HL-60 (cell line): ENCODE measurements at regions not wholly inside any gene's neighbourhood (a gene's known extent, or its start where the extent isn't known, plus 50 kb on each side); places are given as distances from the start of the nearest gene placed in this dataset.
"Not testable (repeated sequence)": the region's sequence is repeated elsewhere in the genome, so short reads cannot be mapped to it uniquely, and the experiment has no call there.

ENCODE experiments used
- DNase-seq, 2 experiments: peaks; one replicate each; pipeline ENCODE4 v3.0.0-alpha.2; 2010 to 2020; ENCODE audit warnings: low read depth in 1 of 2, low spot score in 1 of 2
- H3K27ac ChIP-seq: fragments of 250-450 bp; sonication (Bioruptor Pico); replicated peaks from 2 replicates; pipeline ENCODE4 v1.5.1; 2020; ENCODE audit warnings: mild to moderate bottlenecking, moderate library complexity
- H3K27me3 ChIP-seq: fragments of 250-450 bp; sonication (Bioruptor Pico); 2 replicates; pipeline ENCODE4 v1.5.1; 2021; ENCODE audit warnings: mild to moderate bottlenecking, moderate library complexity; ENCODE audit not compliant: insufficient read depth, poor library complexity, severe bottlenecking
- H3K4me3 ChIP-seq: replicated peaks from 2 replicates; pipeline ENCODE4 v1.5.1; 2011; ENCODE audit warnings: mild to moderate bottlenecking, control low read depth, low read length; ENCODE audit not compliant: insufficient read depth
- GABPA ChIP-seq: IDR thresholded peaks from 2 replicates; pipeline ENCODE4 v1.6.1; 2012; ENCODE audit warnings: low read depth
- POLR2AphosphoS5 ChIP-seq: IDR thresholded peaks from 2 replicates; pipeline ENCODE4 v1.6.1; 2012; ENCODE audit warnings: low read depth
- SPI1 ChIP-seq: IDR thresholded peaks from 2 replicates; pipeline ENCODE4 v1.6.1; 2012; ENCODE audit warnings: low read depth, mild to moderate bottlenecking, borderline replicate concordance
- TF ChIP-seq, protein P1 (sequence below): IDR thresholded peaks from one replicate; pipeline ENCODE4 v1.5.1; 2011; ENCODE audit warnings: low read length, control low read depth, inconsistent platforms; ENCODE audit not compliant: insufficient read depth
- TF ChIP-seq, protein P2 (sequence below): IDR thresholded peaks from 2 replicates; pipeline ENCODE4 v1.6.1; 2012; ENCODE audit warnings: low read depth; ENCODE audit not compliant: insufficient replicate concordance

DNA sequence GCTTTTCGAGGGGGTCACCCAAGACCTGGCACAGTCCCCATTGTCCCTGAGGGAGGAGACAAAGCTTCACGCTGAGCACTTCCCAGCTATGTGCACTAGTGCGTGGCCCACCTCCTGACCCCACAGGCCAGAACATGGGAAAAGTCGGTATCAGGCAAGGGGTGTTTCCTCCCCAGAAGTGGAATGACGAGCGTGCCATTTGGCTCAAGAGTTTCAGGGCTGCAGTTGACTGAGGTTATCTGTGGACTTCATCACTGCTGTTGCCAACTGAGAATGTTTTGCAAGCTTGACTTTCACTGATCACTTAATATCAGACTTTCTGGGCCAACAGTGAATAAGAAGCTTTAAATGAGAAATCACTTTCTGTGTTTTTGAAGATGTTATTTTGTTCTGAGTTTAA lies 137.0 kb upstream of the AFDN start:
- Histone ChIP-seq H3K4me3 (no peak overlapping the region), H3K27ac (no peak overlapping the region), H3K27me3 (no peaks in the 10 kb centered on the region)
- TF ChIP-seq POLR2AphosphoS5 (no peak), GABPA (no peak), SPI1 (no peak)
- TF ChIP-seq, protein P1, sequence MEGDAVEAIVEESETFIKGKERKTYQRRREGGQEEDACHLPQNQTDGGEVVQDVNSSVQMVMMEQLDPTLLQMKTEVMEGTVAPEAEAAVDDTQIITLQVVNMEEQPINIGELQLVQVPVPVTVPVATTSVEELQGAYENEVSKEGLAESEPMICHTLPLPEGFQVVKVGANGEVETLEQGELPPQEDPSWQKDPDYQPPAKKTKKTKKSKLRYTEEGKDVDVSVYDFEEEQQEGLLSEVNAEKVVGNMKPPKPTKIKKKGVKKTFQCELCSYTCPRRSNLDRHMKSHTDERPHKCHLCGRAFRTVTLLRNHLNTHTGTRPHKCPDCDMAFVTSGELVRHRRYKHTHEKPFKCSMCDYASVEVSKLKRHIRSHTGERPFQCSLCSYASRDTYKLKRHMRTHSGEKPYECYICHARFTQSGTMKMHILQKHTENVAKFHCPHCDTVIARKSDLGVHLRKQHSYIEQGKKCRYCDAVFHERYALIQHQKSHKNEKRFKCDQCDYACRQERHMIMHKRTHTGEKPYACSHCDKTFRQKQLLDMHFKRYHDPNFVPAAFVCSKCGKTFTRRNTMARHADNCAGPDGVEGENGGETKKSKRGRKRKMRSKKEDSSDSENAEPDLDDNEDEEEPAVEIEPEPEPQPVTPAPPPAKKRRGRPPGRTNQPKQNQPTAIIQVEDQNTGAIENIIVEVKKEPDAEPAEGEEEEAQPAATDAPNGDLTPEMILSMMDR, result no peak
- TF ChIP-seq, protein P2, sequence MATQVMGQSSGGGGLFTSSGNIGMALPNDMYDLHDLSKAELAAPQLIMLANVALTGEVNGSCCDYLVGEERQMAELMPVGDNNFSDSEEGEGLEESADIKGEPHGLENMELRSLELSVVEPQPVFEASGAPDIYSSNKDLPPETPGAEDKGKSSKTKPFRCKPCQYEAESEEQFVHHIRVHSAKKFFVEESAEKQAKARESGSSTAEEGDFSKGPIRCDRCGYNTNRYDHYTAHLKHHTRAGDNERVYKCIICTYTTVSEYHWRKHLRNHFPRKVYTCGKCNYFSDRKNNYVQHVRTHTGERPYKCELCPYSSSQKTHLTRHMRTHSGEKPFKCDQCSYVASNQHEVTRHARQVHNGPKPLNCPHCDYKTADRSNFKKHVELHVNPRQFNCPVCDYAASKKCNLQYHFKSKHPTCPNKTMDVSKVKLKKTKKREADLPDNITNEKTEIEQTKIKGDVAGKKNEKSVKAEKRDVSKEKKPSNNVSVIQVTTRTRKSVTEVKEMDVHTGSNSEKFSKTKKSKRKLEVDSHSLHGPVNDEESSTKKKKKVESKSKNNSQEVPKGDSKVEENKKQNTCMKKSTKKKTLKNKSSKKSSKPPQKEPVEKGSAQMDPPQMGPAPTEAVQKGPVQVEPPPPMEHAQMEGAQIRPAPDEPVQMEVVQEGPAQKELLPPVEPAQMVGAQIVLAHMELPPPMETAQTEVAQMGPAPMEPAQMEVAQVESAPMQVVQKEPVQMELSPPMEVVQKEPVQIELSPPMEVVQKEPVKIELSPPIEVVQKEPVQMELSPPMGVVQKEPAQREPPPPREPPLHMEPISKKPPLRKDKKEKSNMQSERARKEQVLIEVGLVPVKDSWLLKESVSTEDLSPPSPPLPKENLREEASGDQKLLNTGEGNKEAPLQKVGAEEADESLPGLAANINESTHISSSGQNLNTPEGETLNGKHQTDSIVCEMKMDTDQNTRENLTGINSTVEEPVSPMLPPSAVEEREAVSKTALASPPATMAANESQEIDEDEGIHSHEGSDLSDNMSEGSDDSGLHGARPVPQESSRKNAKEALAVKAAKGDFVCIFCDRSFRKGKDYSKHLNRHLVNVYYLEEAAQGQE, result no peak
- DNase-seq, result no peak

DNA sequence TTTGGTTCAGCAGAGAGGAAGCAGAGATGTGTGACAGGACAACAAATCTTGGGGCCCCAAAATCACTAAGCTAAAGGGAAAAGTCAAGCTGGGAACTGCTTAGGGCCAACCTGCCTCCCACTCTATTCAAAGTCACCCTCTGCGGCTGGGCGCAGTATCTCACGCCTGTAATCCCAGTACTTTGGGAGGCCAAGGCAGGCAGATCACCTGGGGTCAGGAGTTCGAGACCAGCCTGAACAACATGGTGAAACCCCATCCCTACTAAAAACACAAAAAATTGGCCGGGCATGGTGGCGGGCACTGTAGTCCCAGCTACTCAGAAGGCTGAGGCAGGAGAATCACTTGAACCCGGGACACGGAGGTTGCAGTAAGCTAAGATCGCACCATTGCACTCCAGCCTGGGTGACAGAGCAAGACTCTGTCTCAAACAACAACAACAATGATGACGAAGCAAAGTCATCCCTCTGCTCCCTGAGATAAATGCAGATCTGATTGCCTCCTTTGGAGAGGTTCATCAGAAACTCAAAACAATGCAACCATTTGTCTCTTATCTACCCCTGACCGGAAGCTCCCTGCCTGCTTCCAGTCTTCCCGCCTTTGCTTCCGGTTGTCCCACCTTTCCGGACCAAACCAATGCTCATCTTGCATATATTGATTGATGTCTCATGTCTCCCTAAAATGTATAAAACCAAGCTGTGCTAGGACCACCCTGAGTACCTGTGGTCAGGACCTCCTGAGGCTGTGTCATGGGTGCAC lies 136.4 kb upstream of the AFDN start:
- not testable (repeated sequence) for H3K27ac ChIP-seq, H3K27me3 ChIP-seq, DNase-seq, H3K4me3 ChIP-seq

DNA sequence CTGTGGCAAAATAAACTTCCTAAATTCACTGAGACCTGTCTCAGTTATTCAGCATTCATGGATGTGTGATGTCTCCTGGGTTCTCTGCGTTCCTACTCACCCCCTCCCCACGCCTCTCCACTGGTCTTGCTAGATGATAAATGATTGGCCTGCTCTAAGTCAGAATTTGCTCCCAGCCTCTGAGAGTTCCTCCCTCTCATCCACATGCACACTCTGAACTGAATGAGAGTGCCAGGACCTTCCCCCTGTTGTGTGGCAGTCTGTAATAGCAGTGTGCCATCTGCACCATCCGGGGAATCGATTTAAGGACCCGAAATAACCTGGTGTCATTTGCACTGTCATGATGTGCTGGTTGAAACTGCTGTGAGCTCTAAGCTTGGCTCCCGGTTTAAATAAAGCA lies 135.8 kb upstream of the AFDN start:
- no peaks in the 10 kb centered on the region for H3K27me3 ChIP-seq
- no peak for DNase-seq
- no peak overlapping the region for H3K4me3 ChIP-seq
- no peak for TF ChIP-seq SPI1
- TF ChIP-seq GABPA, result no peak
- TF ChIP-seq, protein P1, result no peak
- no peak for TF ChIP-seq POLR2AphosphoS5
- TF ChIP-seq, protein P2, result no peak
- no peak overlapping the region for H3K27ac ChIP-seq

DNA sequence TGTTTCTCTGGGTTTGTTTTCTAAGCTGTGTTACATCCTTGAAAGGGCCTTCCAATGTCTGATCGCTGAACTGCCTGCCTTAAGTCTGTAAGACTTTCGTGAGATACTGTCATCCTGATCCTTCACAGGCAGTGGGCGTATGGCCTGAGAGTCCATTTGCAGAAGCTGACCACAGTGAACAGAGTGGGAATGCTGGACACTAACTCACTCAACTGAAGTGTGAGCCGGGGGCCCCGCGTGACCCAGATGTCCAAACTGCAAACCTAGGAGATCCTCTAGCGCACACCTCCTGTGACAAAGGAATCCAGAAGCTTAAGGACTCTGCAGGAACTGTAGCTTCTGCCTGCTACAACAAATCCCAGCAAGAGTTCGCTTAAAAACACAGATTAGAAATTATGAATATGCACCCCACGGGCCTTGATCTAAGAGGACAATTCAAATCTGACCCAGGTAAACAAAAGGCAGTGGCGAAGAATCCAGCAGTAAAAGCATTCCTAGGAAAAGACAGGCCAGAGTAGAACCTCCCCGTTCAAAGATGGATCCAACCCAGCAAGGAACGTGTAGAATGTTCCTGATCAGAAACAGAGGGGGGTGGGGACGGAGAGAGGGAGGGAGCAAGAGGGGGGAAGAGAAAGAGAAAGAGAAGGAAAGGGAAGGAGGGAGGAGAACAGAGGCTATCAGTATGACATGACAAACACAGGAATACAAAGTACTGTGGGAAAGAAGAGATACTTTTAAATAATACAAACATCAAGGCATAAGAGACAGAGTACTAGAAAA lies 135.0 kb upstream of the AFDN start:
- Histone ChIP-seq H3K27ac (no peak overlapping the region), H3K4me3 (no peak overlapping the region), H3K27me3 (no peaks in the 10 kb centered on the region)
- DNase-seq, result no peak
- TF ChIP-seq SPI1, result no peak

DNA sequence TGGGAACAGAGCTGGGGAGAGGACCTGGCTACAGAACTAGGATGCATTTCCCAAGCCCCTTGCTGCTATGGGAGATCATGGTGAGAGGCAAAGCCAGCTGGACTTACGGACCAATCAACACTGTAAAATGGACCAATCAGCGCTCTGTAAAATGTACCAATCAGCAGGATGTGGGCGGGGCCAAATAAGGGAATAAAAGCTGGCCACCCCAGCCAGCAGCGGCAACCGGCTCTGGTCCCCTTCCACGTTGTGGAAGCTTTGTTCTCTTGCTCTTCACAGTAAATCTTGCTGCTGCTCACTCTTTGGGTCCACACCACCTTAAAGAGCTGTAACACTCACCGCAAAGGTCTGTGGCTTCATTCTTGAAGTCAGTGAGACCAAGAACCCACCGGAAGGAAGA lies 133.2 kb upstream of the AFDN start:
- H3K4me3 ChIP-seq, H3K27ac ChIP-seq, H3K27me3 ChIP-seq, DNase-seq: not testable (repeated sequence)
